ENCODE measurements at regions not wholly inside any gene's neighbourhood (a gene's known extent, or its start where the extent isn't known, plus 50 kb on each side); places are given as distances from the start of the nearest gene placed in this dataset.

DNA sequence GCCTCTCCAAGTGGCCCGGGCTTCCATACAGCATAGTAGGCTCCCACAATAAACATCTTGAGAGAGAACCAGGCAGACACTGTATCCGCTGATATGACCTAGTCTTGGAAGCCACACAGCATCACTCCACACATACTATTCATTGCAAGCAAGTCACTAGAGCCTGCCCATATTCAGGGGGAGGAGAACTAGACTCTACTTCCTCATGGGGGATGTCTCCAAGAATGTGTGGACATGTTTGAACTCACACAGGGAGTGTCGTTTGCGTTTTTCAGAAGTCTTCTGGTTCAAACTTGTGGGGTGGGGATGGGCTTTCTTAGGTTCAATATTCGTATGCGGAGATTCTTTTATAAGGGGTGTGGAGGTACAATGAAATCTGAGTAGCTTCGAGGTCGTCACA is 232.6 kb upstream of the HABP2 start:
- no peaks in the 10 kb centered on the region for H3K36me3 ChIP-seq (ENCODE audit: control insufficient read depth, insufficient read depth, low read length)
- WGBS (ENCODE audit: insufficient coverage, low coverage, missing lambda C conversion rate) = 1% methylated on average over 8 of the region's 8 CpGs
- in situ Hi-C loops (cut with MboI) (no loop called here), intact Hi-C loops (cut with micrococcal nuclease) (no loop called here)
- ChIA-PET POLR2A (no interaction called here), CTCF (ENCODE audit: low intra/inter-chr PET ratio) (interaction anchor here (0.7 kb wide), 1 partner anchor 15 kb away, joined by 3 read pairs; no protein-coding TSS in a partner anchor)
- H4K20me1 ChIP-seq (replicated peaks; ENCODE audit: control insufficient read depth, insufficient read depth, low read length) = no peaks in the 10 kb centered on the region
- H3K9me1 ChIP-seq (ENCODE audit: control insufficient read depth, insufficient read depth, low read length) = no peaks in the 10 kb centered on the region
- H3K4me2 ChIP-seq (ENCODE audit: insufficient read depth, low read length) = no peak overlapping the region
- no peaks in the 10 kb centered on the region for H3K4me1 ChIP-seq (replicated peaks in 1 of 2; ENCODE audit: control insufficient read depth in 2 of 2, insufficient read depth in 2 of 2, low read length in 2 of 2)
- H2AFZ ChIP-seq (ENCODE audit: low read depth, low read length) = no peak overlapping the region
- FAIRE-seq (no peak), DNase-seq (ENCODE audit: extremely low read depth in 1 of 4, low spot score in 3 of 4) (no peak), ATAC-seq (no peak)
- H3K79me2 ChIP-seq (ENCODE audit: control insufficient read depth, insufficient read depth, low read length) = no peaks in the 10 kb centered on the region
- H3K9me3 ChIP-seq (replicated peaks; ENCODE audit: control insufficient read depth, insufficient read depth, low read depth, low read length) = no peaks in the 10 kb centered on the region
- no peak overlapping the region for H3K9ac ChIP-seq (ENCODE audit: insufficient read depth in 1 of 2, low read depth in 2 of 2, low read length in 2 of 2)
- no peak overlapping the region for H3K4me3 ChIP-seq
- peaks cover 0 to 24% of the 10 kb centered on the region in 2 experiments; a peak in 2 of 5 replicates for H3K27me3 ChIP-seq (ENCODE audit: control insufficient read depth in 2 of 2, insufficient read depth in 2 of 2, low read length in 2 of 2)
- no peak for TF ChIP-seq NR3C1 (CRISPR knock-in tag; IDR thresholded peaks at IDR 0.05)
- TF ChIP-seq ZNF830 (CRISPR knock-in tag; IDR thresholded peaks at IDR 0.05) = no peak
- no peak for TF ChIP-seq SRSF1 (IDR thresholded peaks at IDR 0.05; ENCODE audit: low read depth, low read length)
- no peak for TF ChIP-seq PRDM10 (IDR thresholded peaks at IDR 0.05; ENCODE audit: partially characterized antibody)
- H3K27ac ChIP-seq (ENCODE audit: extremely low read depth, low read depth, low read length) = no peak overlapping the region
- BruUV-seq (replicated peaks) = no TSS peak

Data from K562 (cell line).